Skeletal muscle tissue (tissue), 3 donors: ENCODE measurements at regions not wholly inside any gene's neighbourhood (a gene's known extent, or its start where the extent isn't known, plus 50 kb on each side); places are given as distances from the start of the nearest gene placed in this dataset.

Source experiments
- H3K27ac ChIP-seq: one replicate; pipeline ENCODE4 v1.7.0; 2013; ENCODE audit warnings: mild to moderate bottlenecking, low read depth, low read length, inconsistent platforms
- H3K27me3 ChIP-seq, 3 donors: one replicate each; pipeline ENCODE4 v1.7.0; 2013; ENCODE audit warnings: low read length in 3 of 3; ENCODE audit not compliant: control insufficient read depth in 3 of 3, insufficient read depth in 3 of 3
- H3K36me3 ChIP-seq, 3 donors: one replicate each; pipeline ENCODE4 v1.7.0; 2013; ENCODE audit warnings: low read length in 3 of 3; ENCODE audit not compliant: control insufficient read depth in 3 of 3, insufficient read depth in 3 of 3
- H3K4me1 ChIP-seq, 3 donors: one replicate each; pipeline ENCODE4 v1.7.0; 2013; ENCODE audit warnings: low read length in 3 of 3, mild to moderate bottlenecking in 3 of 3; ENCODE audit not compliant: control insufficient read depth in 3 of 3, insufficient read depth in 3 of 3
- H3K4me3 ChIP-seq, 3 donors: one replicate each; pipeline ENCODE4 v1.7.0; 2013; ENCODE audit warnings: low read length in 3 of 3
- H3K9ac ChIP-seq, 3 donors: one replicate each; pipeline ENCODE4 v1.7.0; 2013; ENCODE audit warnings: low read length in 3 of 3, mild to moderate bottlenecking in 3 of 3, moderate library complexity in 2 of 3, low read depth in 1 of 3
- H3K9me3 ChIP-seq, 3 donors: one replicate each; pipeline ENCODE4 v1.7.0; 2013; ENCODE audit warnings: low read length in 3 of 3; ENCODE audit not compliant: control insufficient read depth in 3 of 3
- donor health status: Osteomylitis.

GRCh38 chr7:51521054-51521453, 204.4 kb upstream of the COBL start:
- no peaks in the 10 kb centered on the region for H3K27me3 ChIP-seq
- no peak overlapping the region for H3K4me3 ChIP-seq
- H3K9me3 ChIP-seq, result peaks cover 0 to 9% (median 0%) of the 10 kb centered on the region in 3 donors
- no peaks in the 10 kb centered on the region for H3K4me1 ChIP-seq
- H3K36me3 ChIP-seq, result no peaks in the 10 kb centered on the region
- no peak overlapping the region for H3K9ac ChIP-seq
- no peak overlapping the region for H3K27ac ChIP-seq

- Histone ChIP-seq H3K4me1 (no peaks in the 10 kb centered on the region), H3K27me3 (no peaks in the 10 kb centered on the region), H3K27ac (no peak overlapping the region), H3K36me3 (no peaks in the 10 kb centered on the region), H3K9ac (no peak overlapping the region), H3K4me3 (no peak overlapping the region), H3K9me3 (peaks cover 0 to 9% (median 0%) of the 10 kb centered on the region in 3 donors)
Observed at GRCh38 chr7:51518646-51519045, 202.0 kb upstream of the COBL start.

GRCh38 chr7:51517187-51517586, 200.6 kb upstream of the COBL start:
- H3K9ac ChIP-seq, result no peak overlapping the region

GRCh38 chr7:51501620-51502019, 185.0 kb upstream of the COBL start:
- Histone ChIP-seq H3K9ac (no peak overlapping the region), H3K9me3 (no peaks in the 10 kb centered on the region), H3K4me1 (no peaks in the 10 kb centered on the region), H3K4me3 (no peak overlapping the region), H3K27me3 (no peaks in the 10 kb centered on the region), H3K27ac (no peak overlapping the region), H3K36me3 (no peaks in the 10 kb centered on the region)

More at GRCh38 chr7:51517187-51517586, 200.6 kb upstream of the COBL start:
- H3K27me3 ChIP-seq, result no peaks in the 10 kb centered on the region
- no peaks in the 10 kb centered on the region for H3K36me3 ChIP-seq
- peaks cover 0 to 9% (median 0%) of the 10 kb centered on the region in 3 donors for H3K9me3 ChIP-seq
- no peaks in the 10 kb centered on the region for H3K4me1 ChIP-seq
- no peak overlapping the region for H3K27ac ChIP-seq
- H3K4me3 ChIP-seq, result no peak overlapping the region

GRCh38 chr7:51482976-51483375, 166.4 kb upstream of the COBL start:
- H3K36me3 ChIP-seq, result no peaks in the 10 kb centered on the region
- H3K4me3 ChIP-seq, result no peak overlapping the region
- H3K27me3 ChIP-seq, result no peaks in the 10 kb centered on the region
- H3K4me1 ChIP-seq, result no peaks in the 10 kb centered on the region
- H3K27ac ChIP-seq, result no peak overlapping the region
- no peak overlapping the region for H3K9ac ChIP-seq
- H3K9me3 ChIP-seq, result no peaks in the 10 kb centered on the region

- Histone ChIP-seq H3K4me1 (no peaks in the 10 kb centered on the region), H3K9me3 (peaks cover 0 to 3% (median 0%) of the 10 kb centered on the region in 3 donors), H3K27ac (no peak overlapping the region), H3K36me3 (no peaks in the 10 kb centered on the region), H3K27me3 (no peaks in the 10 kb centered on the region), H3K4me3 (no peak overlapping the region), H3K9ac (no peak overlapping the region)
Observed at GRCh38 chr7:51481421-51481820, 164.8 kb upstream of the COBL start.

GRCh38 chr7:51477819-51478218, 161.2 kb upstream of the COBL start:
- Histone ChIP-seq H3K9me3 (peaks cover 0 to 3% (median 0%) of the 10 kb centered on the region in 3 donors), H3K36me3 (no peaks in the 10 kb centered on the region), H3K9ac (no peak overlapping the region), H3K4me3 (no peak overlapping the region), H3K27me3 (peaks cover 0 to 11% (median 3%) of the 10 kb centered on the region in 3 donors), H3K27ac (no peak overlapping the region), H3K4me1 (no peaks in the 10 kb centered on the region)

GRCh38 chr7:51477323-51477722, 160.7 kb upstream of the COBL start:
- Histone ChIP-seq H3K4me3 (no peak overlapping the region), H3K9me3 (peaks cover 0 to 3% (median 0%) of the 10 kb centered on the region in 3 donors), H3K27ac (no peak overlapping the region), H3K4me1 (no peaks in the 10 kb centered on the region), H3K27me3 (peaks cover 0 to 16% (median 8%) of the 10 kb centered on the region in 3 donors), H3K36me3 (no peaks in the 10 kb centered on the region), H3K9ac (no peak overlapping the region)

GRCh38 chr7:51476026-51476425, 159.4 kb upstream of the COBL start:
- H3K27ac ChIP-seq, result no peak overlapping the region
- H3K27me3 ChIP-seq, result peaks cover 10 to 25% (median 19%) of the 10 kb centered on the region in 3 donors

GRCh38 chr7:51472873-51473272, 156.3 kb upstream of the COBL start:
- Histone ChIP-seq H3K36me3 (no peaks in the 10 kb centered on the region), H3K9ac (no peak overlapping the region), H3K4me3 (no peak overlapping the region), H3K4me1 (peaks cover 0 to 5% (median 3%) of the 10 kb centered on the region in 3 donors), H3K27ac (no peak overlapping the region), H3K27me3 (peaks cover 16 to 26% (median 22%) of the 10 kb centered on the region in 3 donors), H3K9me3 (peaks cover 0 to 3% (median 0%) of the 10 kb centered on the region in 3 donors)

More at GRCh38 chr7:51476026-51476425, 159.4 kb upstream of the COBL start:
- H3K9ac ChIP-seq, result no peak overlapping the region
- no peaks in the 10 kb centered on the region for H3K36me3 ChIP-seq
- H3K4me3 ChIP-seq, result no peak overlapping the region
- H3K4me1 ChIP-seq, result peaks cover 0 to 5% (median 3%) of the 10 kb centered on the region in 3 donors
- peaks cover 0 to 3% (median 0%) of the 10 kb centered on the region in 3 donors for H3K9me3 ChIP-seq
